ENCODE measurements at regions not wholly inside any gene's neighbourhood (a gene's known extent, or its start where the extent isn't known, plus 50 kb on each side); places are given as distances from the start of the nearest gene placed in this dataset.

- TF ChIP-seq, protein P1, sequence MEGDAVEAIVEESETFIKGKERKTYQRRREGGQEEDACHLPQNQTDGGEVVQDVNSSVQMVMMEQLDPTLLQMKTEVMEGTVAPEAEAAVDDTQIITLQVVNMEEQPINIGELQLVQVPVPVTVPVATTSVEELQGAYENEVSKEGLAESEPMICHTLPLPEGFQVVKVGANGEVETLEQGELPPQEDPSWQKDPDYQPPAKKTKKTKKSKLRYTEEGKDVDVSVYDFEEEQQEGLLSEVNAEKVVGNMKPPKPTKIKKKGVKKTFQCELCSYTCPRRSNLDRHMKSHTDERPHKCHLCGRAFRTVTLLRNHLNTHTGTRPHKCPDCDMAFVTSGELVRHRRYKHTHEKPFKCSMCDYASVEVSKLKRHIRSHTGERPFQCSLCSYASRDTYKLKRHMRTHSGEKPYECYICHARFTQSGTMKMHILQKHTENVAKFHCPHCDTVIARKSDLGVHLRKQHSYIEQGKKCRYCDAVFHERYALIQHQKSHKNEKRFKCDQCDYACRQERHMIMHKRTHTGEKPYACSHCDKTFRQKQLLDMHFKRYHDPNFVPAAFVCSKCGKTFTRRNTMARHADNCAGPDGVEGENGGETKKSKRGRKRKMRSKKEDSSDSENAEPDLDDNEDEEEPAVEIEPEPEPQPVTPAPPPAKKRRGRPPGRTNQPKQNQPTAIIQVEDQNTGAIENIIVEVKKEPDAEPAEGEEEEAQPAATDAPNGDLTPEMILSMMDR (IDR thresholded peaks at IDR 0.05; ENCODE audit: low read depth, low read length), result no peak
- no peak for TF ChIP-seq EZH2phosphoT487 (IDR thresholded peaks at IDR 0.05; ENCODE audit: low read depth)
These were observed 267.2 kb downstream of the GLRX3 start for GRCh38 chr10:130403153-130404075.

All from OCI-LY3 (cell line).